ENCODE measurements at regions not wholly inside any gene's neighbourhood (a gene's known extent, or its start where the extent isn't known, plus 50 kb on each side); places are given as distances from the start of the nearest gene placed in this dataset.

- TF ChIP-seq CTCF (IDR thresholded peaks at IDR 0.05; ENCODE audit: low read depth, low read length, missing control alignments), result no peak
- DNase-seq (ENCODE audit: low read depth), result no peak
- no peak overlapping the region for H3K4me3 ChIP-seq (ENCODE audit: low read depth, low read length)
These were observed 55.1 kb upstream of the TNIP3 start for GRCh38 chr4:121219227-121219626.

GRCh38 chr4:121217351-121217750 is 53.2 kb upstream of the TNIP3 start:
- no peak overlapping the region for H3K4me3 ChIP-seq (ENCODE audit: low read depth, low read length)
- no peak for TF ChIP-seq CTCF (IDR thresholded peaks at IDR 0.05; ENCODE audit: low read depth, low read length, missing control alignments)
- DNase-seq (ENCODE audit: low read depth), result no peak

- H3K4me3 ChIP-seq (ENCODE audit: low read depth, low read length), result no peak overlapping the region
- DNase-seq (ENCODE audit: low read depth), result no peak
- no peak for TF ChIP-seq CTCF (IDR thresholded peaks at IDR 0.05; ENCODE audit: low read depth, low read length, missing control alignments)
These were observed 52.3 kb upstream of the TNIP3 start for GRCh38 chr4:121216461-121216860.

- TF ChIP-seq CTCF (IDR thresholded peaks at IDR 0.05; ENCODE audit: low read depth, low read length, missing control alignments), result no peak
- no peak overlapping the region for H3K4me3 ChIP-seq (ENCODE audit: low read depth, low read length)
- DNase-seq (ENCODE audit: low read depth), result no peak
These were observed 49.8 kb upstream of the TNIP3 start for GRCh38 chr4:121213940-121214339.
